ENCODE measurements at regions not wholly inside any gene's neighbourhood (a gene's known extent, or its start where the extent isn't known, plus 50 kb on each side); places are given as distances from the start of the nearest gene placed in this dataset.

GRCh38 chr5:173532689-173533250 is 83.7 kb downstream of the BOD1 start:
- TF ChIP-seq, protein P1, sequence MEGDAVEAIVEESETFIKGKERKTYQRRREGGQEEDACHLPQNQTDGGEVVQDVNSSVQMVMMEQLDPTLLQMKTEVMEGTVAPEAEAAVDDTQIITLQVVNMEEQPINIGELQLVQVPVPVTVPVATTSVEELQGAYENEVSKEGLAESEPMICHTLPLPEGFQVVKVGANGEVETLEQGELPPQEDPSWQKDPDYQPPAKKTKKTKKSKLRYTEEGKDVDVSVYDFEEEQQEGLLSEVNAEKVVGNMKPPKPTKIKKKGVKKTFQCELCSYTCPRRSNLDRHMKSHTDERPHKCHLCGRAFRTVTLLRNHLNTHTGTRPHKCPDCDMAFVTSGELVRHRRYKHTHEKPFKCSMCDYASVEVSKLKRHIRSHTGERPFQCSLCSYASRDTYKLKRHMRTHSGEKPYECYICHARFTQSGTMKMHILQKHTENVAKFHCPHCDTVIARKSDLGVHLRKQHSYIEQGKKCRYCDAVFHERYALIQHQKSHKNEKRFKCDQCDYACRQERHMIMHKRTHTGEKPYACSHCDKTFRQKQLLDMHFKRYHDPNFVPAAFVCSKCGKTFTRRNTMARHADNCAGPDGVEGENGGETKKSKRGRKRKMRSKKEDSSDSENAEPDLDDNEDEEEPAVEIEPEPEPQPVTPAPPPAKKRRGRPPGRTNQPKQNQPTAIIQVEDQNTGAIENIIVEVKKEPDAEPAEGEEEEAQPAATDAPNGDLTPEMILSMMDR (IDR thresholded peaks at IDR 0.05; ENCODE audit: borderline replicate concordance, extremely low read depth, low read length, poor library complexity, severe bottlenecking), result no peak
- TF ChIP-seq EZH2 (IDR thresholded peaks at IDR 0.05; ENCODE audit: borderline replicate concordance, low read depth, low read length, severe bottlenecking), result no peak
